VCaP (cell line): ENCODE measurements at regions not wholly inside any gene's neighbourhood (a gene's known extent, or its start where the extent isn't known, plus 50 kb on each side); places are given as distances from the start of the nearest gene placed in this dataset.

Experiments
- H3K27ac ChIP-seq: fragments of 450-650 bp; 2 replicates; pipeline ENCODE4 v1.5.1; 2017
- CTCF ChIP-seq: fragments of 450-650 bp; conservative IDR thresholded peaks from 2 replicates; pipeline ENCODE4 v1.5.1; 2017; ENCODE audit warnings: mild to moderate bottlenecking, moderate library complexity

- TF ChIP-seq CTCF: no peak
- H3K27ac ChIP-seq: no peak overlapping the region
Measured at GRCh38 chrX:51281758-51282318, 50.8 kb upstream of the NUDT10 start.
